GM21390 (cell line): ENCODE measurements at regions not wholly inside any gene's neighbourhood (a gene's known extent, or its start where the extent isn't known, plus 50 kb on each side); places are given as distances from the start of the nearest gene placed in this dataset.

Experiments used
- ATAC-seq: cut with Tn5 transposase; IDR thresholded peaks from one replicate; pipeline ENCODE4 v1.9.1; 2021; ENCODE audit not compliant: unreplicated experiment

DNA sequence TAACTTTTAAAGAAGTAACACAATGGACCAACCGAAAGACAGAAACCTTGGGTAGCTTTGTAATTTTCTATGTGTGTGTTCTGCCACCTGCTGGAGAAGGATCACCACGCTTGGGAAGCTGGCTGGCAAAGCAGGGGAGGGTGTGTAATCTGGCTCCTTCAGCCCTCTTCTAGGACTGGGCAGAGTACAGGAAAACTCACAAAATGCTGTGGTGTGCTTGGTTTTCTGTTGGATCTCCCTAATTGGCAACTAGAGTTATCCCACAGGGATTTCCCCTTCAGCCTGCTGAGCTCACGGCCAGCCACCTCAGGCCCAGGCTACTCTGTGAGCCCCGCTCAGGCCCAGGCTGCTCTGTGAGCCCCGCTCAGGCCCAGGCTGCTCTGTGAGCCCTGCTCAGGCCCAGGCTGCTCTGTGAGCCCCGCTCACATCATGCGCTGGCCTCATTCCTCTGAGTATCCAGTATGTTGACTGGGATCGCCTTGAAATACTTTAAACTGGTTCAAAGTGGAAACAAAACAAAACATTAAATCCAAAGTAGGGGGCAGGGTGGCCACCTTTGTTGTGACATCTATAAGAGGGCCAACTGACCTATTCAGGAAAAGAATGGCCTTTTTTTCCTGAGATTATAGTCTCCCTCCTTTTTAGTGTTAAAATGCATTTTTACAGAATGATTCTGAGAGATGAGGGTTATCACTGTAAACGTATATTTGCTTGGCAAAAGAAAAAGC, 52.0 kb upstream of the RNU6-8 start:
- ATAC-seq: peak; percentile 49

DNA sequence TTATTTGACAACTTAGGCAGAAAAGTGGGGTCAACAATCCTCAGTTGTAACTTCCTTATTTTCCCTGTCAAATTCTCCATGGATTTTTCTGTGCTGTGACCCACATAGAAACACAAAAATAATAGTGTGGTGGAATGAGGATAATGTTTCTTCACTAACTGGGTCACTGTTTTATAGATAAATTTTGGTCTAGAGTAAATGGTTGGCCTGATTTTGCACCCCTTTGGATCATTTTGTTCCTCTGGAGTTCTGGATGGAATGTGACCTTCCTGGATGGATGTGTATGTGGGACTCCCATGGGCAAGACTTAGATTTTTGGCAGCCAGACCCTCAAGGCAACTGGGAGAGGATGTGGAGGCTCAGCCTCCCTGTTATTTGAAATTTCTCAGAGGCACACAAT, 52.7 kb upstream of the RNU6-8 start:
- no peak for ATAC-seq

DNA sequence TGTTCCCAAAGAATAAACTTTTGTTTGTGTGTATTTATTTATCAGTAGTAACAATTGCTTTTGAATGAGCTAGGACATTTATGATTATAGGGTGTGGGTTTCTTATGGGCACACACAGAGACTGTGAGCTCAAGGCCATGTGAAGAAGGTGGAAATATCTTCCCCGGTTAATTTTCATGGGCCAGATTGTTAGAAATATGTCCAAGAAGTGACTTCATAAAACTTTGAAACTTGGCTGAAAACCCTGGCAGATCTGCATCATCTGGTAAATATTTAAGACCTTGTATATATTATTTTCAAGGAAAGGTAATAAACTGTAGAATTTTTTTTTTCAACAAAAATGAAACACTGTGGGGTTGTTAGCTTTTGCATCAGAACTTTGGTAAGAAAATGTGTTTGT, 53.5 kb upstream of the RNU6-8 start:
- no peak for ATAC-seq

DNA sequence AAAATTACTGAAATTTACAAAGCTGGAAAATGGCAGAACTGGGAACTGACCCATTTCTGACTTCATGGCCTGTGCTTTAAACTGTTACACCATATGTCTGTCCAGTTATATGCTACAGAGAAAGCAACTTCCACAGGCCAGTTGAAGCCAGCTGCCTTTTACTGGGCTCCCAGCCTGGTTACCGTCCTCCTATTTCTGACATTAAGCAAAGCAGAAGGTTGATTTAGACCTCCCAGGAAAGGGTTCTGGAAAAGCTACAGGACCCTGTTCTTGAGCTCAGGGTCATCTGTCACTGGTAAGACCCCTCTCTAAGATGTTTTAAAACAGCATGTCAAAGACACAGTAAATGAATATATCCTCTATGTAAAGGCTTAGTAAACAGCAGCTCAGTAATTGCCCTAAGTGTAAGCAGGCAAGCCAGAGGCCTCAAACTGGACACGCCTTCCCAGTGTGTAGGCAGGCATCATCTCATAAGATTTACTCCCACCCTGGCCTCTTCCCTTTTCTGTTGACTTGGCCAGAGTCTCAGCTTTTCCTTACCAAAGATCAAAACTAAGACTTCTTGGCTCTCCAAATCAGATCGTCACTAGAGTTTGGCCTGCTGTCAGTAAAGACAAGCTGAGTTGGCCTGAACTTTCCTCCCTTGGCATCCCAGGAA, 55.4 kb upstream of the RNU6-8 start:
- ATAC-seq: no peak

DNA sequence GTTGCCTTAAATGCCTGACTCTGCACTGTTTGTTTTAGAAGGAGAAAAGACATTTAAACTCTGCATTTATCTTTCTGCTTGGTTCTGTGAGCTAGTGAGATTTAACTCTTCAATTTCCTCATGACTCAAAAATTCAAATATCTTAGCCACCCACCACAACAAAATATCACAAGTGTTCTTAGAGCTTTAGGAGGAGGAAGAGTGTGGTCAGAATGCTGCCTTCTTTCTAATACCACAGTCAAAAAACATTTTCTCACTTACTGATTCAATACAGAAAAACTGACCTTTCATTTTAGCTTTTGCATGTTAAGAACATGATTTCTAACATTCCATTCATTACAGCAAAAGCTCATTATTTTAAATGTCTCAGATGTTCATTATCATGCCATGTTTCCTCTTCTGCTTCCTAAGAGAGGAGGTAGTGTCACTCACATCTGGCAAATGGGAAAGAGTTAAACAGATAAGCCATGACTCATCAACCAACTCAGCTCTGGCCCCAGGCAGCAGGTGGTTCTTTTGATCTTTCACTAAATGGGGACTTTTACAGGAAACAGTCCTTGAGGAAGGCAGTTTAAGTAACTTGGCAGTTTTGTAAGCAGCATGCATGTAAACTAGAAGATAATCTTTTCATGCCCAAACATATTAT, 56.4 kb upstream of the RNU6-8 start:
- ATAC-seq: peak; percentile 88

DNA sequence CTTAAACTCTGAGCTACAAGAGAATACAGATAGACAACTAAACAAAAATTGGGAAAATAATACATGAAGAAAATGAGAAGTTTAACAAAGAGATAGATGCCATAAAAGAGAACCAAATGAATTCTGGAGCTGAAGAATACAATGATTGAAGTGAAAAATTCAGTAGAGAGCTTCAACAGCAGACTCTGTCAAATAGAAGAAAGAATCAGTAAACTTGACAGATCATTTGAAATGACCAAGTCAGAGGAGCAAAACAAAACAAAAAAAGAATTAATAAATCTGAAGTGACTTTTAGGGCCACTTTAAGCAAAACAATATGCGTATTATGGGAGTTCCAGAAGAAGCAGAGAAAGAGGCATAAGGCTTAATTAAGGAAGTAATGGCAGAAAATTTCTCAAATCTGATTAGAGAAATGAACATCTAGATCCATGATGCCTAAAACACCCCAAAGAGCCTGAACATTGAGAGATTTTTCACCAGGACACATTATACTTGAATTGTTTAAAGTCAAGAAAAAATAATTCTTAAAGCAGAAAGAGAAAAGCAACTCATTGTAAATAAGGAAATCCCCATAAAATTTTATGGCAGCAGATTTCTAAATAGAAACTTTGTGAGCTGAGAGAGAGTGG, 61.0 kb upstream of the RNU6-8 start:
- ATAC-seq: no peak

DNA sequence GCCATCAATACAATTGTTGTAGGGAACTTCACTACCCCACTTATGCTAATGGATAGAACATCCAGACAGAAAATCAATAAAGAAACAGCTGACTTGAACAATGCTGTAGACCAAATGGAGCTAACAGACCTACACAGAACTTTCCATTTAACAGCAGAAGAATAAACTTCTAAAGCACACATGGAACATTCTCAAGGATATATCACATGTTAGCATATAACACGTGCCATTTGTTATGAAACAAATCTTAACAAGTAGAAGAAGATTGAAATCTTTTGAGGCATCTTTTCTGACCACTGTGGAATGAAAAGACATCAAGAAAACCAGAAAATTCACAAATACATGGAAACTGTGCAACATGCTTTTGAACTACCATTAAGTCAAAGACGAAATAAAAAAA, 62.5 kb upstream of the RNU6-8 start:
- ATAC-seq: no peak

DNA sequence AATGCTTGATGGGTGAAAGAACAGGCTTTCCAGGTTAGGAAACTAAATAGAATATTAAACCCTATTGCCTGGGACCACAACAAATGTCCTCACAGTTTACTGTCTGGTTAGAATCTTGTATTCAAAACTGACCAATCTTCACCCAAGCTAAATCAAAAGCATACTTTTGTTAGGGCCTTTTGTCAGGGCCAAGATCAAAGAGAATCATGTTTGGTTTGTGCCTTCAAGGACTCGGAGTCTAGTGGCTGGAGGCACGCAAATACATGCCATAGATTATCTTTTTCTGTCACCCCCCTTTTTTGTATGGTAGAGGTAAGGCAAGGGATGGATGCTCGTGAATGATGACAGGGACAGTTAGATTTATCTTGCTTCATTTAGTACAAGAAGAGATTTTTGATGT, 51.1 kb upstream of the AKAP6 start:
- ATAC-seq: no peak
